ENCODE measurements at regions not wholly inside any gene's neighbourhood (a gene's known extent, or its start where the extent isn't known, plus 50 kb on each side); places are given as distances from the start of the nearest gene placed in this dataset.
"Not testable (repeated sequence)": the region's sequence is repeated elsewhere in the genome, so short reads cannot be mapped to it uniquely, and the experiment has no call there.

GRCh38 chr13:58488251-58488650, 856.7 kb downstream of the PCDH17 start:
- H3K36me3 ChIP-seq (ENCODE audit: control insufficient read depth, insufficient read depth, low read length), result no peaks in the 10 kb centered on the region

GRCh38 chr13:58495668-58496067, 864.1 kb downstream of the PCDH17 start:
- H3K4me3 ChIP-seq (ENCODE audit: insufficient read depth, low read depth, low read length), result no peak overlapping the region
- H3K9me3 ChIP-seq (ENCODE audit: control insufficient read depth, low read length), result no peaks in the 10 kb centered on the region
- no peaks in the 10 kb centered on the region for H3K27me3 ChIP-seq (ENCODE audit: control insufficient read depth, insufficient read depth, low read length, poor library complexity, severe bottlenecking)
- no peak overlapping the region for H3K27ac ChIP-seq (ENCODE audit: insufficient read depth, low read depth, low read length, poor library complexity, severe bottlenecking)
- H3K4me1 ChIP-seq (ENCODE audit: control insufficient read depth, insufficient read depth, low read length), result no peaks in the 10 kb centered on the region
- WGBS, 2 experiments, result 91% methylated on average over 1 of the region's 2 CpGs; no CpG with 5 or more reads in 1 of the 2 experiments
- no peaks in the 10 kb centered on the region for H3K36me3 ChIP-seq (ENCODE audit: control insufficient read depth, insufficient read depth, low read length)

More at GRCh38 chr13:58488251-58488650, 856.7 kb downstream of the PCDH17 start:
- H3K27ac ChIP-seq (ENCODE audit: insufficient read depth, low read depth, low read length, poor library complexity, severe bottlenecking), result no peak overlapping the region
- no peaks in the 10 kb centered on the region for H3K9me3 ChIP-seq (ENCODE audit: control insufficient read depth, low read length)
- no peaks in the 10 kb centered on the region for H3K4me1 ChIP-seq (ENCODE audit: control insufficient read depth, insufficient read depth, low read length)
- H3K27me3 ChIP-seq (ENCODE audit: control insufficient read depth, insufficient read depth, low read length, poor library complexity, severe bottlenecking), result no peaks in the 10 kb centered on the region
- H3K4me3 ChIP-seq (ENCODE audit: insufficient read depth, low read depth, low read length), result no peak overlapping the region
- WGBS, 2 experiments, result 94 to 96% methylated on average over 4 to 5 of the region's 5 CpGs

- Histone ChIP-seq H3K27me3 (ENCODE audit: control insufficient read depth, insufficient read depth, low read length, poor library complexity, severe bottlenecking) (no peaks in the 10 kb centered on the region), H3K4me3 (ENCODE audit: insufficient read depth, low read depth, low read length) (no peak overlapping the region), H3K9me3 (ENCODE audit: control insufficient read depth, low read length) (no peaks in the 10 kb centered on the region), H3K4me1 (ENCODE audit: control insufficient read depth, insufficient read depth, low read length) (no peaks in the 10 kb centered on the region), H3K27ac (ENCODE audit: insufficient read depth, low read depth, low read length, poor library complexity, severe bottlenecking) (no peak overlapping the region), H3K36me3 (ENCODE audit: control insufficient read depth, insufficient read depth, low read length) (no peaks in the 10 kb centered on the region)
- 92% methylated on average over 1 of the region's 1 CpG; no CpG with 5 or more reads in 1 of the 2 experiments for WGBS, 2 experiments
These were observed 869.4 kb downstream of the PCDH17 start for GRCh38 chr13:58500938-58501337.

GRCh38 chr13:58504202-58504700, 872.7 kb downstream of the PCDH17 start:
- H3K4me3 ChIP-seq (ENCODE audit: insufficient read depth, low read depth, low read length); H3K4me1 ChIP-seq (ENCODE audit: control insufficient read depth, insufficient read depth, low read length); H3K27me3 ChIP-seq (ENCODE audit: control insufficient read depth, insufficient read depth, low read length, poor library complexity, severe bottlenecking); H3K27ac ChIP-seq (ENCODE audit: insufficient read depth, low read depth, low read length, poor library complexity, severe bottlenecking); H3K9me3 ChIP-seq (ENCODE audit: control insufficient read depth, low read length); H3K36me3 ChIP-seq (ENCODE audit: control insufficient read depth, insufficient read depth, low read length): not testable (repeated sequence)
- 93 to 97% methylated on average over 21 of the region's 21 CpGs for WGBS, 2 experiments

GRCh38 chr13:58505262-58505920, 873.8 kb downstream of the PCDH17 start:
- not testable (repeated sequence) for H3K27me3 ChIP-seq (ENCODE audit: control insufficient read depth, insufficient read depth, low read length, poor library complexity, severe bottlenecking); H3K27ac ChIP-seq (ENCODE audit: insufficient read depth, low read depth, low read length, poor library complexity, severe bottlenecking); H3K9me3 ChIP-seq (ENCODE audit: control insufficient read depth, low read length); H3K4me3 ChIP-seq (ENCODE audit: insufficient read depth, low read depth, low read length); H3K4me1 ChIP-seq (ENCODE audit: control insufficient read depth, insufficient read depth, low read length); H3K36me3 ChIP-seq (ENCODE audit: control insufficient read depth, insufficient read depth, low read length)
- WGBS, 2 experiments, result 95 to 96% methylated on average over 22 of the region's 22 CpGs

GRCh38 chr13:58528351-58528750, 896.8 kb downstream of the PCDH17 start:
- Histone ChIP-seq H3K4me1 (ENCODE audit: control insufficient read depth, insufficient read depth, low read length) (no peaks in the 10 kb centered on the region), H3K27ac (ENCODE audit: insufficient read depth, low read depth, low read length, poor library complexity, severe bottlenecking) (no peak overlapping the region), H3K9me3 (ENCODE audit: control insufficient read depth, low read length) (no peaks in the 10 kb centered on the region), H3K27me3 (ENCODE audit: control insufficient read depth, insufficient read depth, low read length, poor library complexity, severe bottlenecking) (no peaks in the 10 kb centered on the region), H3K36me3 (ENCODE audit: control insufficient read depth, insufficient read depth, low read length) (no peaks in the 10 kb centered on the region), H3K4me3 (ENCODE audit: insufficient read depth, low read depth, low read length) (no peak overlapping the region)
- WGBS, 2 experiments, result 96 to 97% methylated on average over 14 of the region's 14 CpGs

- Histone ChIP-seq H3K4me1 (ENCODE audit: control insufficient read depth, insufficient read depth, low read length) (no peaks in the 10 kb centered on the region), H3K9me3 (ENCODE audit: control insufficient read depth, low read length) (no peaks in the 10 kb centered on the region), H3K4me3 (ENCODE audit: insufficient read depth, low read depth, low read length) (no peak overlapping the region), H3K27me3 (ENCODE audit: control insufficient read depth, insufficient read depth, low read length, poor library complexity, severe bottlenecking) (no peaks in the 10 kb centered on the region), H3K36me3 (ENCODE audit: control insufficient read depth, insufficient read depth, low read length) (no peaks in the 10 kb centered on the region), H3K27ac (ENCODE audit: insufficient read depth, low read depth, low read length, poor library complexity, severe bottlenecking) (no peak overlapping the region)
- WGBS, 2 experiments, result 93 to 95% methylated on average over 4 of the region's 4 CpGs
These were observed 900.1 kb downstream of the PCDH17 start for GRCh38 chr13:58531614-58532013.

GRCh38 chr13:58542530-58542929, 911.0 kb downstream of the PCDH17 start:
- H3K9me3 ChIP-seq (ENCODE audit: control insufficient read depth, low read length), result no peaks in the 10 kb centered on the region
- no peaks in the 10 kb centered on the region for H3K4me1 ChIP-seq (ENCODE audit: control insufficient read depth, insufficient read depth, low read length)
- H3K27ac ChIP-seq (ENCODE audit: insufficient read depth, low read depth, low read length, poor library complexity, severe bottlenecking), result no peak overlapping the region
- no peaks in the 10 kb centered on the region for H3K27me3 ChIP-seq (ENCODE audit: control insufficient read depth, insufficient read depth, low read length, poor library complexity, severe bottlenecking)
- H3K36me3 ChIP-seq (ENCODE audit: control insufficient read depth, insufficient read depth, low read length), result no peaks in the 10 kb centered on the region
- no peak overlapping the region for H3K4me3 ChIP-seq (ENCODE audit: insufficient read depth, low read depth, low read length)

GRCh38 chr13:58547419-58547818, 915.9 kb downstream of the PCDH17 start:
- H3K4me3 ChIP-seq (ENCODE audit: insufficient read depth, low read depth, low read length), result no peak overlapping the region
- H3K27ac ChIP-seq (ENCODE audit: insufficient read depth, low read depth, low read length, poor library complexity, severe bottlenecking), result no peak overlapping the region
- H3K9me3 ChIP-seq (ENCODE audit: control insufficient read depth, low read length), result no peaks in the 10 kb centered on the region
- WGBS, 2 experiments, result 77 to 82% methylated on average over 1 of the region's 1 CpG
- no peaks in the 10 kb centered on the region for H3K27me3 ChIP-seq (ENCODE audit: control insufficient read depth, insufficient read depth, low read length, poor library complexity, severe bottlenecking)
- H3K4me1 ChIP-seq (ENCODE audit: control insufficient read depth, insufficient read depth, low read length), result no peaks in the 10 kb centered on the region
- H3K36me3 ChIP-seq (ENCODE audit: control insufficient read depth, insufficient read depth, low read length), result no peaks in the 10 kb centered on the region

- H3K4me1 ChIP-seq (ENCODE audit: control insufficient read depth, insufficient read depth, low read length), result no peaks in the 10 kb centered on the region
- no peak overlapping the region for H3K27ac ChIP-seq (ENCODE audit: insufficient read depth, low read depth, low read length, poor library complexity, severe bottlenecking)
- H3K36me3 ChIP-seq (ENCODE audit: control insufficient read depth, insufficient read depth, low read length), result no peaks in the 10 kb centered on the region
- H3K4me3 ChIP-seq (ENCODE audit: insufficient read depth, low read depth, low read length), result no peak overlapping the region
- H3K9me3 ChIP-seq (ENCODE audit: control insufficient read depth, low read length), result no peaks in the 10 kb centered on the region
- no peaks in the 10 kb centered on the region for H3K27me3 ChIP-seq (ENCODE audit: control insufficient read depth, insufficient read depth, low read length, poor library complexity, severe bottlenecking)
- WGBS, 2 experiments, result 91 to 95% methylated on average over 3 of the region's 3 CpGs
These were observed 934.6 kb downstream of the PCDH17 start for GRCh38 chr13:58566176-58566575.

Measured in ectodermal cell (in vitro differentiated cells).